GM06990 (cell line): ENCODE measurements at regions not wholly inside any gene's neighbourhood (a gene's known extent, or its start where the extent isn't known, plus 50 kb on each side); places are given as distances from the start of the nearest gene placed in this dataset.

Experiments
- DNase-seq: peaks from one replicate; pipeline ENCODE4 v3.0.0-alpha.2; 2011; ENCODE audit not compliant: insufficient read length; ENCODE audit errors: extremely low read depth
- H3K27me3 ChIP-seq: replicated peaks from 2 replicates; pipeline ENCODE4 v1.6.0; 2011; ENCODE audit warnings: low read length; ENCODE audit not compliant: control insufficient read depth, insufficient read depth
- H3K36me3 ChIP-seq: 2 replicates; pipeline ENCODE4 v1.5.1; 2011; ENCODE audit warnings: low read length; ENCODE audit not compliant: control insufficient read depth, insufficient read depth
- H3K4me3 ChIP-seq: replicated peaks from 2 replicates; pipeline ENCODE4 v1.5.1; 2011; ENCODE audit warnings: low read depth, mild to moderate bottlenecking, control low read depth, low read length
- CTCF ChIP-seq: IDR thresholded peaks from 2 replicates; pipeline ENCODE4 v1.5.1; 2011; ENCODE audit warnings: low read length, control low read depth, mild to moderate bottlenecking, inconsistent platforms; ENCODE audit not compliant: insufficient read depth, poor library complexity, severe bottlenecking

GRCh38 chr2:236939721-236940231 lies 145.9 kb upstream of the COPS8 start:
- no peak for DNase-seq
- no peaks in the 10 kb centered on the region for H3K27me3 ChIP-seq
- TF ChIP-seq CTCF: no peak
- H3K4me3 ChIP-seq: no peak overlapping the region
- no peaks in the 10 kb centered on the region for H3K36me3 ChIP-seq

GRCh38 chr2:236940497-236940896 lies 145.2 kb upstream of the COPS8 start:
- Histone ChIP-seq H3K4me3 (no peak overlapping the region), H3K36me3 (no peaks in the 10 kb centered on the region), H3K27me3 (no peaks in the 10 kb centered on the region)
- no peak for DNase-seq
- TF ChIP-seq CTCF: no peak

GRCh38 chr2:236940916-236941520 lies 144.7 kb upstream of the COPS8 start:
- no peak for DNase-seq
- Histone ChIP-seq H3K27me3 (no peaks in the 10 kb centered on the region), H3K4me3 (no peak overlapping the region), H3K36me3 (no peaks in the 10 kb centered on the region)
- TF ChIP-seq CTCF: no peak

GRCh38 chr2:236941551-236941950 lies 144.1 kb upstream of the COPS8 start:
- TF ChIP-seq CTCF: no peak
- H3K27me3 ChIP-seq: no peaks in the 10 kb centered on the region
- no peak for DNase-seq
- no peaks in the 10 kb centered on the region for H3K36me3 ChIP-seq
- H3K4me3 ChIP-seq: no peak overlapping the region

DNA sequence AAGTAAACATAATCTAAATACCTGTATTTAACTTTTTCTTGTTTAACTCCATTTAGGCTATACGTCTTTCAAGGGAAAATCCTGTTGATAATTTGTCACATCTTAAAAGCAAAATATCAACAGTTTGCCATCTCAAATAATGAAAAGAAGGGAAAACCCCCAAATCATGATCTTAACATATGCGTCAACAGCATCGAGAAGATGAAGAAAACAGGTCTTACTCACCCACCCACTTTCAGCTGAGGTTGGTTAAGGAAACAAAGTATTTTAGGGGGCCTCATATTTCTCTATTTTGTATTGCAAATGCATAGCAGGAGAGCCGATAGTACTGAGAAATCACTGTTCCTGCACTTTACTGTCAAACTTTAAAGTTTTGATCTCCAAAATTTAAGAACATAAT lies 143.1 kb upstream of the COPS8 start:
- H3K4me3 ChIP-seq: no peak overlapping the region
- no peak for TF ChIP-seq CTCF
- H3K27me3 ChIP-seq: no peaks in the 10 kb centered on the region
- no peaks in the 10 kb centered on the region for H3K36me3 ChIP-seq
- no peak for DNase-seq

- DNase-seq: no peak
- no peak for TF ChIP-seq CTCF
- Histone ChIP-seq H3K4me3 (no peak overlapping the region), H3K36me3 (no peaks in the 10 kb centered on the region), H3K27me3 (no peaks in the 10 kb centered on the region)
Measured at GRCh38 chr2:236943068-236943467, 142.6 kb upstream of the COPS8 start.
